ENCODE measurements at regions not wholly inside any gene's neighbourhood (a gene's known extent, or its start where the extent isn't known, plus 50 kb on each side); places are given as distances from the start of the nearest gene placed in this dataset.

GRCh38 chr2:18046017-18046416 lies 167.6 kb downstream of the KCNS3 start:
- DNase-seq (ENCODE audit: low read depth in 1 of 2, low spot score in 2 of 2) (no peak), FAIRE-seq (no peak)
- Histone ChIP-seq H3K56ac (replicated peaks; ENCODE audit: insufficient read length, low read depth, low read length) (no peak overlapping the region), H4K20me1 (replicated peaks in 1 of 2; ENCODE audit: control insufficient read depth in 1 of 2, insufficient read depth in 2 of 2, low read length in 2 of 2) (no peaks in the 10 kb centered on the region), H4K91ac (replicated peaks; ENCODE audit: insufficient read length, low read length) (no peak overlapping the region), H3K79me1 (ENCODE audit: low read depth, low read length) (no peaks in the 10 kb centered on the region), H3K18ac (ENCODE audit: extremely low read depth, low read length) (no peak overlapping the region), H3K79me2 (ENCODE audit: control insufficient read depth in 1 of 2, insufficient read depth in 2 of 2, low read length in 2 of 2) (no peaks in the 10 kb centered on the region), H3K4me1 (replicated peaks in 1 of 4; ENCODE audit: control insufficient read depth in 3 of 4, insufficient read depth in 4 of 4, low read length in 3 of 4) (no peaks in the 10 kb centered on the region), H4K8ac (ENCODE audit: extremely low read depth, insufficient read depth, low read length) (no peak overlapping the region), H3K4ac (replicated peaks; ENCODE audit: insufficient read length, low read depth, low read length) (no peak overlapping the region), H2BK12ac (ENCODE audit: low read depth, low read length) (no peak overlapping the region), H4K5ac (ENCODE audit: insufficient read length, low read depth, low read length) (no peak overlapping the region), H3K4me3 (ENCODE audit: extremely low read depth in 1 of 4, insufficient read depth in 2 of 4, low read depth in 3 of 4, low read length in 4 of 4) (no peak overlapping the region), H2AK5ac (ENCODE audit: low read depth, low read length) (no peak overlapping the region), H3K23me2 (ENCODE audit: low read depth, low read length) (no peaks in the 10 kb centered on the region), H2BK120ac (replicated peaks; ENCODE audit: low read depth, low read length) (no peak overlapping the region), H3K9ac (replicated peaks in 1 of 4; ENCODE audit: extremely low read depth in 1 of 4, low read depth in 3 of 4, low read length in 3 of 4) (no peak overlapping the region), H3K27ac (ENCODE audit: low read depth, low read length) (no peak overlapping the region), H3K36me3 (ENCODE audit: control insufficient read depth in 2 of 4, insufficient read depth in 4 of 4, low read length in 3 of 4) (no peaks in the 10 kb centered on the region), H2AFZ (ENCODE audit: low read length) (no peak overlapping the region), H2BK5ac (ENCODE audit: low read depth, low read length) (no peak overlapping the region), H3K4me2 (ENCODE audit: insufficient read depth in 1 of 2, low read depth in 2 of 2, low read length in 2 of 2) (no peak overlapping the region), H3K23ac (ENCODE audit: insufficient read length) (no peak overlapping the region), H2BK20ac (ENCODE audit: low read length) (no peak overlapping the region), H3K9me3 (ENCODE audit: insufficient read depth in 2 of 2, low read depth in 1 of 2, low read length in 1 of 2) (peaks cover 4 to 17% of the 10 kb centered on the region in 2 experiments; a peak in 2 of 4 replicates), H2BK15ac (ENCODE audit: low read length) (no peak overlapping the region), H3K14ac (ENCODE audit: insufficient read length) (no peak overlapping the region), H3K27me3 (replicated peaks in 1 of 4; ENCODE audit: control insufficient read depth in 3 of 4, extremely low read depth in 1 of 4, insufficient read depth in 3 of 4, low read length in 3 of 4) (no peaks in the 10 kb centered on the region)
- WGBS, 2 experiments (ENCODE audit: extremely low coverage in 1 of 2, insufficient coverage in 1 of 2, insufficient read length in 1 of 2, insufficient replicate concordance in 2 of 2, low coverage in 1 of 2, low lambda C conversion rate in 2 of 2, missing lambda C conversion rate in 1 of 2), result 87% methylated on average over 4 of the region's 4 CpGs; no CpG with 5 or more reads in 1 of the 2 experiments
- ChIA-PET POLR2A (ENCODE audit: partially characterized antibody) (no interaction called here), CTCF (ENCODE audit: partially characterized antibody) (interaction anchor here (0.9 kb wide), 1 partner anchor 874 kb away, joined by 3 read pairs; no protein-coding TSS in a partner anchor)
- TF ChIP-seq JUND (IDR thresholded peaks at IDR 0.05; ENCODE audit: low read length), result no peak
- no peak for TF ChIP-seq RXRA (IDR thresholded peaks at IDR 0.05; ENCODE audit: insufficient read depth, low read depth, low read length)
- no peak for TF ChIP-seq POLR2AphosphoS5 (IDR thresholded peaks at IDR 0.05; ENCODE audit: low read depth, low read length)
- TF ChIP-seq SP4 (IDR thresholded peaks at IDR 0.05; ENCODE audit: low read length), result no peak
- no peak for TF ChIP-seq BCL11A (IDR thresholded peaks at IDR 0.05; ENCODE audit: low read depth in 2 of 2, low read length in 2 of 2)
- TF ChIP-seq JUN (IDR thresholded peaks at IDR 0.05; ENCODE audit: low read depth, low read length), result no peak
- no peak for TF ChIP-seq EZH2 (IDR thresholded peaks at IDR 0.05; ENCODE audit: low read depth, low read length, severe bottlenecking)
- no peak for TF ChIP-seq ASH2L (IDR thresholded peaks at IDR 0.05; ENCODE audit: low read length)
- no peak for TF ChIP-seq CHD2 (IDR thresholded peaks at IDR 0.05; ENCODE audit: low read length)
- no peak for TF ChIP-seq SIRT6 (IDR thresholded peaks at IDR 0.05; ENCODE audit: low read length)
- TF ChIP-seq EGR1 (IDR thresholded peaks at IDR 0.05; ENCODE audit: borderline replicate concordance, low read depth, low read length), result no peak
